NCI-H774 (cell line): ENCODE measurements at regions not wholly inside any gene's neighbourhood (a gene's known extent, or its start where the extent isn't known, plus 50 kb on each side); places are given as distances from the start of the nearest gene placed in this dataset.
A peak's percentile ranks its signal among the peaks of the same experiment; 100 is the strongest.

ENCODE experiments used
- DNase-seq: peaks from one replicate; lab custom pipeline; 2025; lab: John Stamatoyannopoulos, UW

DNA sequence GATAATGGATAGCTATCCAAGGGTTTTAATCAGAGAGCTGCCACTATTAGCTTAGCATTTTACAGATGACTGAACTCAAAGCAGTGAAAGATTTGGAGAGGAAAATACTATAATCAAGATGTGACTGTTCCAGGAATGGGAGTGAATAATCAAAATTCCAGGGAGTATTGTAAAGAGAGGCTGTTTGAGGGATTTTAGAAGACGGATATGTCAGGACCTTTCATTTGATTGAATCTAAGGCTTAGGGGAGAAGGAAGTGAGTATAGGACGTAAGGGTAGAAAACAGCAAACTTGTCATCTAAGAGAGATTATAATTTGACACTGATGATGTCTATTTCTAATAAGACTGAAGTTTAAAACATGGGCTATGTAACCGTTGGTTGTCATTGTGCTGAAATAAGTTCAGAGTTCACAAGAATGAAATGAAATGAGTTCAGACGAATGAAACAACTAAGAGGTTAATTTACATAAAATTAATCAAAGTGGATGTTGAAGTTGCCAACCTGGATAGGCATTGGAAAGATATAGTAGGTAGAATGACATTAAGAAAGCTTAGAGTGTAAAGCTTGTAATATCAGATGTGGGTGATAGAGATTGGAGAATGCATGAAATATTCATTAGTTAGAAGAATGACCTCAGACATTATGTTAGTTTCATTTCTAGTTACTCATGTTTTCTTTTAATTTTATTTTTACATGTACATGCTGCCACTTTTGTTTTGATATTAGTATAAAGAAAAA lies 842.8 kb downstream of the SI start:
- DNase-seq, result no peak

DNA sequence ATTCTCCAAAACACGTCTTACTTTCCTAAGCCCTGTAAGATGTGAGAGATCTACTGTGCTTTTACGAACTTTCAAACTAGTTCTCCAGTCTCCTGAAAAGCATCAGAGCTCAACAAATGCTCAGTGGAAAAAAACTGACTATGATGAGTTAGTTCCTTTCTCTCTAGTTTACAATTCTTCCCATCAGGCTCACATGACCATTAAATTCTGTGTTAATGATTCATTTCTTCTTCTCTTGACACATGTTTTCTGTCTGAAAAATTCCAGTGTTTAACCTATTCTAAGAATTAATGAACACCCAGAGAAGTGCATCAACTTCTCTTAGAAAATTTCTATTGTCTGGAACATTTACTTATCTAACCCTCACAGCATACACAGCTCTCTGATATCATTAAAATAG lies 844.3 kb downstream of the SI start:
- no peak for DNase-seq

DNA sequence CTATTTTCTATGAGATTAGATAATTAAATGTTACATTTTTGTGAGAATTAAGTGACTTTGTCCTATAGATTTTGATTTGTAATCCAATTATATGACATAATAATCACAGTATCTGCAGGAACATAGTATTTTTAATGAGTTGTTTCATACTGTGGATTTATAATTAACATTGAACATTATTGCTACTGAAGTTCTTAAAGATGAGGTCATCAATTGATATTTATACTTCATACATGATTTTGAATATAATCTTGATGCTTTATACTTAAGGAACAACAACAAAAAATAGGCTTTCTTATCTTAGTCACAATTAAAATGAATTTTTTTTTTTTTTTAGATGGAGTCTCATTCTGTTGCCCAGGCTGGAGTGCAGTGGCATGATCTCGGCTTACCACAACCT lies 846.6 kb downstream of the SI start:
- DNase-seq, result no peak

DNA sequence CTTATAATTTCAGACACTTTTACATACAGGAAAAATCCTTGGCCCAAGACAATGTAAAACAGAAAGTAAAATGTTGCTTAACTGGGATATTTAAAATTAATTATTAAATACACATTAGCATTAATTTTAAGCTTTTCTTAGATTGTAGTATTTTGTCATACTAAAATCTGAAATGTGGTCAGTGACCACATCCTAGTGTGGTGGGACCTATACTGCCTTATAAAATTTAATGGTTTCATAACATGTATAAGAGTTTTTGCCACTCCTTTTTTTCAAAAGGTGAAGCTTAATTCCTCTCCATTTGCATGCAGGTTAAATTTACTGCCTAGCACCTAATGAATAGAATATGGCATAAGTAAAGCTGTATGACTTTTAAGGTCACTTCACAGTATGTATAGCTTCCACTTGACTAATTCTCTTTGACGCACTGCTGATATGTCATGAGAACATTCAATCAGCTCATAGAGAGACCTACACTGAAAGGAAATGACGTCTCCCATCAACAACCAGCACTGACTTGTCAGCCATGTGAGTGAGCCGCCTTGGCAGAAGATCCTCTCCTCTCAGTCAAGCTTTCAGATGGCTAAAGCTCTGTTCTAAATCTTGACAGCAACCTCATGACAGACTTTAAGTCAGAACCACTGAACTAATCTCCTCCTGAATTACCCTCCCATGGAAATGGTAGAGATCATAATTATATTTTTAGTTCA lies 847.8 kb downstream of the SI start:
- DNase-seq, result no peak

DNA sequence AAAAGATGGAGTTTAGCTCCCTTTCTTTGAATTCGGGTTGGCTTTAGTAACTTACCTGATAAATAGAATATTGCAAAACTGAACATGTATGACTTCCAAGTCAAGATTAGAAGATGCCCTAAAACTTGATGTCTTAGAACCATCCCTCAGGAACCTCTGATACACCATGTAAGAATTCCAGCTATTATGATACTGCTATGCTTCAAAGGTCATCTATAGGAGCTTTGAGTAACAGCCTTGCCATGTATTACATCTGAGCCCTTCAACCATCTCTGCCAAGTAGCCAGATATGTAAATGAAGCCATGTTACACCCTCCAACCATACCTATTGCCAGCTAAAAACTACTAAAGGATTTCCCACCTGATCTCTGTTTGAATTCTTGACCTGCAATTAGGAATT lies 854.2 kb downstream of the SI start:
- no peak for DNase-seq

DNA sequence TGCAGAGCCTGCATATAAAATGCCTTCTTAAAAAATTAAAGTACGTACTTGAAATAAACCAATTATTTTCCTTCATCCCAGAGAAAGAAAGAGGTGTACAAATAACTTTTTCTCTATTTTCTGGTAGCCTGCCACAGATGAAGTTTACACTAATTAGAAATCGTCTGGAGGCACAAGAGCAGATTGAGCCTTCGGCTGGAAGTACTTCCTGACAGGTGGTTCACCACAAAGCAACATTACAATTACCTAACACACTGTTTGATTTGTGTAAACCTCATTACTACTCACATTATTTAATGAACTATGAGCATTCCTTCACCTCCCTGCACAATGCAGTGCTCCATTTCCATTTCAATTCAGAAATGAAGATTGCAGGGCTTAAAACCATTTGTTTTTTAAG lies 856.1 kb downstream of the SI start:
- peak; percentile 83 for DNase-seq

DNA sequence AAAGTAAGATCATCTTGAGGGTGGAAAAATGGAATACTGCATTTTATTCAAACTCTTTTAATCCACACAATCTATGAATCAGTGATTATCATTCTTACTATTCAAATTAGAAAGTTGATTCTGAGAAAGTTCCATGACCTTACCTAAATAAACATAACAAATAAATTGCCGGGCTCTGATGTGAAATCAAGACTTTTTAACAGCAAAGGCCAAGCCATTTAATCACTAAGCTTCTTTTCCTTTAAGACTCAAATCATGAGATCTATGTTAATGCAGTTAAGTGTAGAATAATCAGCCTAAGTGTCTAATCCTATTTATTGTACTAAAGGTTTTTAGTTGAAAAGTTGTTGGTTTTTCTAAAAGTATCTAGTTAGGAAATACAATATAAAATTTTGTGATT lies 857.0 kb downstream of the SI start:
- no peak for DNase-seq

DNA sequence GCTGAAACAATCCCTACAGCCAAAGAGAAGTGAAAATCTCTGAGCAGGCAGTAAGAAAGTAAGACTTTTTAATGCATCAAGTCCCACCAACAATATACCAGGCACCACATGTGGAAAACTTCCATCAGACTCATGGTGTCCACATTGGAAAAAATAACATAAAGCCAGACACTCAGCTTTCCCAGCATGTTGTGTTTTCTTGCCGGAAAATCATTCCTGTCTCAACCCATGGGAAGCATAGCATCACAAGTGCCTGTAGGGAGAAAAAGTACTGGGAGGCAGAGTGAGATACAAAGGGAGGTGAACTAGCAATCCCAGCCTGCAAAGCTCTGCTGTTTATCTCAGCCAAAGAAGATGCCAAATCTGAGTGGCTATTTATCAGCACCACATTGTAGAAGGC lies 868.9 kb downstream of the SI start:
- no peak for DNase-seq

DNA sequence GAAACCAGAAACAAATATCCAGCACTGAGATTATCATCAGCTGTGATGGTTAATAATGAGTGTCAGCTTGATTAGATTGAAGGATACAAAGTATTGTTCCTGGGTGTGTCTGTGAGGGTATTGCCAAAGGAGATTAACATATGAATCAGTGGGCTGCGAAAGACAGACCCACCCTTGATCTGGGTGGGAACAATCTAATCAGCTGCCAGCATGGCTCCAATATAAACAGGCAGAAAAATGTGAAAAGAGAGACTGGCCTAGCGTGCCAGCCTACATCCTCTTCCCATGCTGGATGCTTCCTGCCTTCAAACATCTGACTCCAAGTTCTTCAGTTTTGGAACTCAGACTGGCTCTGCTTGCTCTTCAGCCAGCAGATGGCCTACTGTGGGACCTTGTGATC lies 869.5 kb downstream of the SI start:
- no peak for DNase-seq

DNA sequence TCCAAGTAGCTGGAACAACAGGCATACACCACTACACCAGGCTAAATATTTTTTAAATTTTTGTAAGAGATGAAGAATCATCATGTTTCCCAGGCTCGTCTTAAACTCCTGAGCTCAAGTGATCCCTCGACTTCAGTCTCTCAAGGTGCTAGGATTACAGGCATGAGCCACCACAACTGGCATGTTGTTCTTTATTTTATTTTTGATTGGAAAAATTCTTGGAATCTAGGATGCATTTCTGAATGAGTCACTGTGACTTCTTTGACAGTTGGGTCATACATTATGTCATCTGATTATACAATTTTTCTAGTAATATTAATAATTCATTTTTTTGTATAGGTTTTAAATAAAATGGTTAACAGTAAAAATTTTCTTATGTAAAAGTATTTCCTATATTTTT lies 870.2 kb downstream of the SI start:
- no peak for DNase-seq

DNA sequence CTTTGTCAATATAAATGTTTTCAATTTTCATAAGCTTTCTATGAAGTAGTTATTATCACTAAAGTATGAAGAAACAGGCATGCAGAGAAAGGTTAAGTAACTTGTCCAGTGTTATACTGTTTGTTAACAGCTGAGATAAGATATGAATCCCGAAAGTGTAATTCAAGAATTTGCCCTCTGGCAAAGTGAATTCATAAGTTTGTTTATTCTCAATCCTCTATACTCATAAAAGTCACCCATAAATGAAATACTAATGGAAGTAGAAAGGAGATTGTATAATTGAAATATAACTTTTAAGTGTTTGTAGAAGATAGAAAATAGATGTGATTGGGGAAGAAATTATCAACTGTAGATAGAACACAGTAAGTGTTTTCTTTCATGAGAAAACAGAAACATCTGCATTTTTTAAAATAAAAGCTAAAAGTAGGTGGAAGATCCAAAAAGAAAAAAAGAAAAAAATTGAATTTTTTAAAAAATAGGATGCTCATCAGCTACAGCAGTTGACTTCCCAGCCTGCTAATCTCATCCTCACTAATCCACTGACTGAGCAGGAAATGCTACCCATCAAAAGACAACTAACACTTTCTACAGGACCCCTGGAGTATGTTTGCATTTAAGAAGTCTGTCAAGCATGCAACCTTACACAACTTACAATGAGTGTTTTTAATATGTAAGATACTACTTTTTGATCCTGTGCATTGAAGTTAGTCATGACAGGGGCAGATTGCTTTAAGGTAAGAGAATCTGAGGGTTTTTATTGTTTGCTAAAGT lies 878.1 kb downstream of the SI start:
- no peak for DNase-seq

DNA sequence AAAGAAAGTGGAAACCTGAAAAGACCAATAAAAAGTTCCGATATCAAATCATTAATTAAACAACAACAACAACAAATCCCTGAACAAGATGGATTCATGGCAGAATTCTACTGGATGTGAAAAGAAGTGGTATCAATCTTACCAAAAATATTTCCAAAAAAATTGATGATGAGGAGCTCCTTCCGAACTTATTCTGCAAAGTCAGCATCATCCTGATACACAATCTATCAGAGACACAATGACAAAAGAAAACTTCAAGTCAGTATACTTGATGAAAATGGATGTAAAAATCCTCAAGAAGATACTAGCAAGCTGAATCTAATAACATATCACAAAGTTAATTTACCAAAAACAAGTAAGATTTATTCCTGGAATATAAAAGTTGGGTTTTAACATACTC lies 881.8 kb downstream of the SI start:
- DNase-seq, result no peak

DNA sequence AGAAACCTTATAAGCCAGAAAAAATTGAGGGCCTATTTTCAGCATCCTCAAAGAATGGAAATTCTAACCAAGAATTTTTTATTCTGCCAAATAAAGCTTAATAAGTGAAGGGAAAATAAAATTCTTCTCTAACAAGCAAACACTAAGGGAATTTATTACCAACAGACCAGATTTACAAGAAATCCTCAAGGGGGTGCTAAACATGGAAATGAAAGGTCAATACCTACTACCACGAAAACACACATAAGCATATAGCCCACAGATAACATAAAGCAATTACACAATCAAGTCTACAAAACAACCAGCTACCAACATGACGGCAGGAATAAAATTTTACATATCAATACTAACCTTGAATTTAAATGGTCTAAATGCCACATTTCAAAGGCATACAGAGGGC lies 883.5 kb downstream of the SI start:
- no peak for DNase-seq

DNA sequence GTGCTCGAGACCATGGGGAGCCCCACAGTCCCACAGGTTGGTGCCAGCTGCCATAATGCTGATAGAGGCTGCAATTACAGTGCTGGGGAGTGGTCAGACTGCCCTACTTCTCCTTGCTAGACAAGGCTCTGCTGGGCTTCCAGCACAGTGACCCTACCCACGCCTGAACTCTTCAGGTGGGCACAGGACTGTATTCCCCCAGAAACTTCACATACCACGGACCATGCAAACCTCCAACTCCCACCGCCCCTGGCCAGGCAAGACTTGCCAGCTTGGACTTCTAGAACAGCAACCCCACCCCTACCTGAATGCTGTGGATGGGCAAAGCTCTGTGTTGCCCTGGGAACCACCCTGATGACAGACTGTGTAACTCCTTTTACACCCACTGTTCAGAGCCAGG lies 885.3 kb downstream of the SI start:
- no peak for DNase-seq

DNA sequence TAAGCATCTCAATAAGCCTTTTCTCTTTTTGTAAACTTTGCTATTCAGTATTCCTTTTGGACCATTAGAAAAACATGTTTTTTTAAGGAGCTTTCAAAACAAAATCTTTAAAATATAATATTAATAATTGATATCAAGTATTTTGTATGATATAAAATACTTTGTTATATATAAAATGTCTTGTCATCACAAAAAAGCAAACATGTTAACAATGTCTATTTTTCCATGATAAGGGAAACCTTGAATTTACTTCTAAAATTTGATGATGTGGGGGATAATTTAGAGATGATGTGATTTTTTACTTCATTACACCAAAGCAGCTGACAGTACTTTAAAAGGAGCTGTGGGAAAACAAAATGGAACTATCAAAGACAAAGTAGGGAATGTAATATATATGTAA lies 887.7 kb downstream of the SI start:
- no peak for DNase-seq

DNA sequence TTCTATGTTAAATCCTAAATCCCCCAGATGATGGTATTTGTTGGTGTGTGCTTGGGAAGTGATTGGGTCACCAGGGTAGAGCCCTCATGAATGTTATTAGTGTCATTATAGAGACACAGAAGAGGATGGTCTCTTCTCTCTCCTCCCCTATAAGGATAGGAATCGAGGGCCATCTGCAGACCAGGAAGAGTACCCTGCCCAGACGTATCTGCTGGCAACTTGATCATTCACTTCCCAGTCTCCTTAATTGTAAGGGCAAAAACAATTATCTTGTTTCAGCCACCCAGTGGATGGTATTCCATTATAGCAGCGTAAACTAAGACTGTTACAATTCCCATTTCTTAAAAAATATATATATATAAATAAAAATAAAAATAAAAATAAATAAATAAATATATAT lies 892.2 kb downstream of the SI start:
- no peak for DNase-seq

DNA sequence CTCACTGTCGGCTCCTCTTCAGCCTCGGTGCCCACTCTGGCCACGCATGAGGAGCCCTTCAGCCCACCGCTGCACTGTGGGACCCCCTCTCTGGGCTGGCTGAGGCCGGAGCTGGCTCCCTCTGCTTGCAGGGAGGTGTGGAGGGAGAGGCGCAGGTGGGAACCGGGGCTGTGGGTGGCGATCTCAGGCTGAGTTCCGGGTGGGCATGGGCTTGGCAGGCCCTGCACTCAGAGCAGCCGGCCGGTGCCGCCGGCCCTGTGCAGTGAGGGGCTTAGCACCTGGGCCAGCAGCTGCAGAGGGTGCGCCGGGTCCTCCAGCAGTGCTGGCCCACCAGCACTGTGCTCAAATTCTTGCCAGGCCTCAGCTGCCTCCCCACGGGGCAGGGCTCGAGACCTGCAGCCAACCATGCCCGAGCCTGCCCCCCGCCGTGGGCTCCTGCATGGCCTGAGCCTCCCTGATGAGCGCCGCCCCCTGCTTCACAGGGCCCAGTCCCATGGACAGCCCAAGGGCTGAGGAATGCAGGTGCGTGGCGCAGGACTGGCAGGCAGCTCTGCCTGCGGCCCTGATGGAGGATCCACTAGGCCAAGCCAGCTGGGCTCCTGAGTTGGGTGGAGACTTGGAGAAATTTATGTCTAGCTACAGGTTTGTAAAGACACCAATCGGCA lies 899.1 kb downstream of the SI start:
- no peak for DNase-seq

DNA sequence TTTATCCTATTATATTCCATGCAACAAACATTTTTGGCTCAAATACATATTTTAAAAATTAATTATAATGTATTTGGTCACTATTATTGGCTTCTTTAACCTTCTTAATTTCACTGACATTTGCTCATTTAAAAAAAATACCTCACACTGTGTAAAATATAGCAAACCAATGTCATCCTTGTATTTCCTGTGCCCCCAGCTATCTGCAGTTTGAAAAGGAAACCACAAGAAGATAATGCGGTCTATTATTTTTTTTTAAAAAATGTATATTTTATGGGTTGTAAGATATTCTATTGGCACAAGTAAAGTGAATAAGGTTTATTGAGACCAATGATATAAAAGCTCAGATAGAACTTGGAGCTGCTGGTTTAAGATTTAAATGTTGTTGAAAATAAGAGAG lies 904.2 kb downstream of the SI start:
- DNase-seq, result no peak

DNA sequence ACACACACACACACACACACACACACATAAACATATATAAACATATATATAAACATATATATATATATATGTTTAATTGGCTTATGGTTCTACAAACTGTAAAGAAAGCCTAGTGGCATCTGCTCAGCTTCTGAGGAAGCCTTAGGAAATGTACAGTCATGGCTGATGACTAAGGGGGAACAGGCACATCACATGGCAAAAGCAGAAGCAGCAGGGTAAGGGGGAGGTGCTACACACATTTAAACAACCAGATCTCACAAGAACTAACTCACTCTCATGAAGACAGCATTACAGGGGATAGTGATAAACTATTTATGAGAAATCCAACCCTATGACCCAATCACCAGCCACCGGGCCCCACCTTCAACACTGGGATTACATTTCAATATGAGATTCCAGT lies 922.9 kb downstream of the SI start:
- DNase-seq, result no peak

DNA sequence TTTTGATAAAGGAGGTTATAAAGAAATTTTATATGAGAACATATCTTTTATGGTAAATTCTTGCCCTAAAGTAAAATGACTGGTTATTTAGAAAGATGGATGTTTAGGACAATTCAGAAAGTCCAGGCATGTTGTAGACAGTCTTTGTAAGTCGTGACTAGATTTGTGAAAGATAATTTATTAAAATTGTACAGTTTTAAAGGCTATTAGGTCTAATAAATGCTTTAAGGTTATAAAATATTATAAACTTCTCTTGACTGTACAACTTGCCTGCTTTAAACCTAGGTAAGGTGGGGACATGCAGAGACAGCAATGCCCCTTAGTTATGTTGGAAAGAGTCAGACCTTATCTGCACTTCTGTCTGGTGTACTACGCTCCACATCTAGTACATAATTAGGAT lies 933.5 kb downstream of the SI start:
- no peak for DNase-seq

DNA sequence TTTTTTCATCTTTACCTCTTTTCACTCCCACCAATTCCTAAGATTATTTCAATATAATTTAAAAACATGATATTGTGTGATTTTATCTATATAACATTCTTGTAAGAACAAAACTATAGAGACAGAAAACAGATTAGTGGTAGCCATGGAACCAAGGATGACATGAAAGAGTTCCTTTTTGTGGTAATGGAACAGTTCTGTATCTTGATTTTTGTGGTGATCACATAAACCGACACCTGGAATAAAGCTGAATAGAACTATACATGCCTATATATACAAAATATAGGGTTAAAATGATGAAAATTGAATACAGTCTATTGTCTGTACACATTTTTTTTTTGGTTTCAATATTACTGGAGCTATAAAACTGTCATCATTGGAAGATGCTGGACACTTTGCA lies 945.4 kb downstream of the SI start:
- no peak for DNase-seq
